Uterus (tissue), 3 donors: ENCODE measurements at regions not wholly inside any gene's neighbourhood (a gene's known extent, or its start where the extent isn't known, plus 50 kb on each side); places are given as distances from the start of the nearest gene placed in this dataset. TPM values are rescaled to one million over a fixed set of nuclear protein-coding genes. Genes with fewer than 3 reads are reported as not detected.

Experiments used
- DNase-seq, 2 donors: peaks; one replicate each; pipeline ENCODE4 v3.0.0-alpha.2; 2019 to 2020
- H3K27ac ChIP-seq, 2 donors: fragments of 200-600 bp; sonication (generic); 1 replicate in 1 of 2; 2 replicates in 1 of 2; pipeline ENCODE4 v1.5.1; 2016 to 2018
- H3K27me3 ChIP-seq, 2 donors: fragments of 200-600 bp; sonication (generic); one replicate each; pipeline ENCODE4 v1.5.1; 2018 to 2019; ENCODE audit warnings: control low read depth in 1 of 2
- H3K36me3 ChIP-seq, 2 donors: fragments of 200-600 bp; sonication (generic); one replicate each; pipeline ENCODE4 v1.5.1; 2019; ENCODE audit warnings: control low read depth in 1 of 2
- H3K4me1 ChIP-seq, 2 donors: fragments of 200-600 bp; sonication (generic); one replicate each; pipeline ENCODE4 v1.5.1; 2018 to 2019; ENCODE audit warnings: control low read depth in 1 of 2
- H3K4me3 ChIP-seq, 2 donors: fragments of 200-600 bp; sonication (generic); 1 replicate in 1 of 2; 2 replicates in 1 of 2; pipeline ENCODE4 v1.5.1; 2018 to 2019; ENCODE audit warnings: mild to moderate bottlenecking in 1 of 2
- H3K9me3 ChIP-seq, 2 donors: fragments of 200-600 bp; sonication (generic); one replicate each; pipeline ENCODE4 v1.5.1; 2019; ENCODE audit warnings: control low read depth in 1 of 2
- CTCF ChIP-seq, 4 experiments: fragments of 200-600 bp in 2 of 4; fragments of 450-650 bp in 2 of 4; sonication (generic) in 2 of 4; IDR thresholded peaks; one replicate each; pipeline ENCODE4 v1.5.1; 2016 to 2019; ENCODE audit warnings: antibody characterized with exemption in 4 of 4, mild to moderate bottlenecking in 2 of 4, moderate library complexity in 1 of 4
- POLR2A ChIP-seq, 2 donors: fragments of 450-650 bp; IDR thresholded peaks; one replicate each; pipeline ENCODE4 v1.6.1; 2016; ENCODE audit warnings: antibody characterized with exemption in 2 of 2, mild to moderate bottlenecking in 1 of 2, moderate library complexity in 1 of 2
- intact Hi-C: fragments of 100-400 bp; cut with DNase I; formaldehyde crosslinking; loops from one replicate; pipeline ENCODE4 v1.15.1; 2023; ENCODE audit warnings: low total_unique reads
- small RNA-seq: library from RNA; depleted of rRNA; stranded (forward); fragments of <200 nt; gene quantifications from one replicate; pipeline ENCODE3, GENCODE V24; 2016
- donor health status: DM: yes; HTN: yes; CAD: no.

- no peak overlapping the region for H3K27ac ChIP-seq
- TF ChIP-seq POLR2A (IDR thresholded peaks at IDR 0.05): no peak
- TF ChIP-seq CTCF (IDR thresholded peaks at IDR 0.05): no peak
- H3K4me1 ChIP-seq: no peaks in the 10 kb centered on the region
- peaks cover 0 to 4% of the 10 kb centered on the region in 2 donors for H3K27me3 ChIP-seq
- H3K9me3 ChIP-seq: no peaks in the 10 kb centered on the region
- no peak for DNase-seq
- intact Hi-C loops: no loop called here
- H3K4me3 ChIP-seq: no peak overlapping the region
- no peaks in the 10 kb centered on the region for H3K36me3 ChIP-seq
Observed at GRCh38 chr18:33804258-33804657, 226.2 kb downstream of the ASXL3 start.

GRCh38 chr18:33803636-33804035 lies 225.6 kb downstream of the ASXL3 start:
- Histone ChIP-seq H3K27ac (no peak overlapping the region), H3K27me3 (peaks cover 0 to 4% of the 10 kb centered on the region in 2 donors), H3K4me1 (no peaks in the 10 kb centered on the region), H3K36me3 (no peaks in the 10 kb centered on the region), H3K9me3 (no peaks in the 10 kb centered on the region), H3K4me3 (no peak overlapping the region)
- intact Hi-C loops: no loop called here
- no peak for DNase-seq
- no peak for TF ChIP-seq POLR2A (IDR thresholded peaks at IDR 0.05)
- TF ChIP-seq CTCF (IDR thresholded peaks at IDR 0.05): no peak

GRCh38 chr18:33802955-33803354 lies 224.9 kb downstream of the ASXL3 start:
- no peak for TF ChIP-seq POLR2A (IDR thresholded peaks at IDR 0.05)
- DNase-seq: no peak
- H3K4me3 ChIP-seq: no peak overlapping the region
- no peaks in the 10 kb centered on the region for H3K4me1 ChIP-seq
- no peaks in the 10 kb centered on the region for H3K36me3 ChIP-seq
- H3K27me3 ChIP-seq: peaks cover 0 to 2% of the 10 kb centered on the region in 2 donors
- intact Hi-C loops: no loop called here
- no peak overlapping the region for H3K27ac ChIP-seq
- no peaks in the 10 kb centered on the region for H3K9me3 ChIP-seq

Small RNA genes in the stretch of these regions (small RNA-seq; reads per million reads assigned to genes)
- gene RF00019: not detected
